NCI-H345 treated with DMSO at 0.1 percent for 48 hours (cell line): ENCODE measurements at regions not wholly inside any gene's neighbourhood (a gene's known extent, or its start where the extent isn't known, plus 50 kb on each side); places are given as distances from the start of the nearest gene placed in this dataset.

ENCODE experiments used
- DNase-seq: peaks from one replicate; lab custom pipeline; 2025; ENCODE audit not compliant: unreplicated experiment; lab: John Stamatoyannopoulos, UW

DNA sequence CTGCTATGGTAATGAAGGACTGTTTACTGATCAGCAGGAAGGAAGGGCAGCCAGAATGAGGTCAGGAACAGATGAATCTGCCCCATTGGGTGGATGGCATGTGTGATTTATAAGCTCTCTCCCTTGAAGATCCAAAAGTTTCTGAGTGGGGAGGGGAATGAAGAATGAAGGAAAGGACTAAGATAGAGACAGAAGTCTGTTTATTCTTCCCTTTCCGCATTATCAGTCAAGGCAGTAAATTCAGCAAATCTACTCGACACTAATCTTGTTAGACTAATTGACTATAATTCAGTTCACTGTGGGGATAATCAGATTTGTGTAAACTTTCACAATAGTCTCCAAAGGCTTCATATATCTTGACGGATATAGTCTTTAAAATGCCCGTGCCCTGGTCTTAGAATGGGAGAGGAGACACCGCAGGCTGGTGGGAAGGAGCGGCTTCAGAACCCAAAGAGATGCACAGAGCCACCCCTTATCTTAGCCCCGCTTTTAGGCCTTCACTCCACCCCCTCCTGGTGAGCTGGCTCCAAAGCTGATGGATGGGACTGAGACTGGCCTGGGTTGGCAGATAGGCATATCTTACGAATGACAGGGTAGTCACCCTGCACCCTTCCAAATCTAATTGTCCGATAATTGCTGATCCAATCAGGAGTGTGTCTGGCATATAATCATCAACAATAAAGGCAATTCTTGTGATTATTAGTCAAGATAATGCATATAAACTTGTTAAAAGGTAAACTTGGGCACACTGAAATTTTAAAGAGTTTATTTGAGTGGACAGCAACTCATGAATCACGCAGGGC lies 76.0 kb upstream of the PPM1J start:
- no peak for DNase-seq

DNA sequence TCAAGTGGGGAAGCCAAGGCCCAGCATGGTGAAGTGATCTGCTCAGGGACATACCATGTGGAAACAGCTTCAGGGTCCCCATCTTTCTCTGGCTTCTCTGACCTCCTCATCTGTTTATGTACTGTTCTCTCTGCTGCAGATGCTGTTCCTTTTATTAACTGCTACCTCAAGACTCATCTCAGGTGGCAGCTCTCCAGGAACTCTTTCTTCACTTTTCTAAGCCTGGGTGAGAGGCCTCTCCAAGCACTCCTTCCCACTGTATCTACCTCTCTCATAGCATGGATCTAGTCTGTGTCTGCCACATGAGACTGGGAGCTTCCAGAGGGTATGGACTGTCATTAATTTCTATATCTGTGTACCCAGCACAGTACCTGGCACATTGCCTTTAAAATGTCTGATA lies 73.4 kb upstream of the PPM1J start:
- DNase-seq = no peak

DNA sequence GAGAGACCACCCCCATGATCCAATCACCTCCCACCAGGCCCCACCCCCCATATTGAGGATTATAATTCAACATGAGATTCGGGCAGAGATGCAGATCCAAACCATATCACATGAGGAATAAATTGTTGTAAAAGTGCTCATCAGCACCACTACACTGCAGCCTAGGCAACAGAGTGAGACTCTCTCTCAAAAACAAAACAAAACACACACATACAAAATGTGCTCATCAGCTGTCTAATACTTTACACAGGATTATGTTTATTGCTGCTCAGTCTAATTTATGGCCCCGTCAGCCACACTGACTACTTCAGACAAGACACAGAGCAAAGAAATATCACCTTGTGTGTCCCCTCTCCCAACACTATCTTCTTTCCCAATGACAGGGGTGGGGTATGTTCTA lies 72.9 kb upstream of the PPM1J start:
- DNase-seq = no peak

DNA sequence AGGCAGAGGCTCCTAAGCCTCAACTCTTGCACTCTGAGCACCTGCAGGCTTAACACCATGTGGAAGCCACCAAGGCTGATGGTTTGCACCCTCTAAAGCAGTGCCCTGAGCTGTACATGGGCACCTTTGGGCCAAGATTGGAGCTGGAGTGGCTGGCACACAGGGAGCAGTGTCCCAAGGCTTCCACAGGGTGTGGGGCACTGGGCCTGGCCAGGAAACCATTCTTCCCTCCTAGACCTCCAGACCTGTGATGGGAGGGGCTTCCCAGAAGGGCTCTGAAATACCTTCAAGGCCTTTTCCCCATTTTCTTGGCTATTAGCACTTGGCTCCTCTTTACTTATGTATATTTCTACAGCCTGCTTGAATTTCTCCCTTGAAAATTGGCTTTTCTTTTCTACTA lies 67.9 kb upstream of the PPM1J start:
- no peak for DNase-seq

DNA sequence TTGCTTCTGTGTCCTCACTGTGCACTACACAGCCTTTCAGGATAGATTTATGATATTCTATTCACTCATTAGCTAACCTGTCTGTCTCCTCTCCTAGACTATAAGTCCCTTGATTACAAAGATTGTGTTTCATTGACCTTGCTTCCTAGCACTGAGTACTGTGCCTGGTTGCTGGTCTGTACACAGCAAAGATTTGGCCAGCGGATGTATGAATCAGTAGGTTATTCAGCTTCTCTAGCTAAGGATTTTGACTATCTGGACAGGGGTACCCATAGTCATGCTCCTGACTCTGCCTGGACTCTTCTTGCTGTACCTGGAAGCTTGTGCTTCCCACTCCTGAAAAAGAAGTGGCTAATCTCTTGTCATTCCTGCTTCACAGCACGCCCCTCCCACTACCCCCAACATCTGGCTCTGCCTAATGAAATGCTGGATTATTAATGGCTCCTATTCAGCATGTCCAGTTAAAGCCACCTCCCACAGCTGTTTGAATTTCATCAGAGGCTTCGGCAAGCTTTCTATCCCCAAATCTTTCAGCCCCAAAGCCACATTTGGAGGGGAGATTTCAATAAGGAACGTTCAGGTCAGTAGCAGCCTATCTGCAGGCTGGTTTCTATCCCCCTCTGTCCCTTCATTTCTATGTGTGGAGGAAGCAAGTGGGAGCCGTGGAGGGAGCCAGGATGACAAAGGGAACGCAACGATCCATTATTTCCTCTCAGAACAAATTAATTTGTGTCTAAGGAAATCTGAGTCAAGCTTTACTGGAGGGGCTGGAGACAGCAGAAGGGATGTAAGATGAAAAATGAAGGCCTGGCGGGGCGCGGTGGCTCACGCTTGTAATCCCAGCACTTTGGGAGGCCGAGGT lies 64.8 kb upstream of the PPM1J start:
- DNase-seq = no peak

DNA sequence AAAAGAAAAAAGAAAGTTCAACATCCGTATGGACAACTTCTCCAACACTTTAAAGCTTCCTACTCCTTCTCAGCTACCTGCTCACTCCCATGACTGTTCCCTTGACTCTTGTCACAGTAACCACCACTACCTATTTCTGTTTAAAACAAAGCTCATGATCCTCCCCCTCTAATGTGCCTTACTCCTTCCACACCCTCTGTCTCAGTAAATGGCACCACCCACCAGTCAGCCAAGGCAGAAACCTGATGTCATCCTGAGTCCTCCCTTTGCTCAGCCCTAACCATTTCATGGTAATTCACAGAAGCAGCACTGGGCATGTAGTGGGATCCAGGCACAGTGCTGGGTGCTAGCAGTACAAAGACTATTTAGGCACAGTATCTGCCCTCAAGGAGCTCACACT lies 63.0 kb upstream of the PPM1J start:
- no peak for DNase-seq

DNA sequence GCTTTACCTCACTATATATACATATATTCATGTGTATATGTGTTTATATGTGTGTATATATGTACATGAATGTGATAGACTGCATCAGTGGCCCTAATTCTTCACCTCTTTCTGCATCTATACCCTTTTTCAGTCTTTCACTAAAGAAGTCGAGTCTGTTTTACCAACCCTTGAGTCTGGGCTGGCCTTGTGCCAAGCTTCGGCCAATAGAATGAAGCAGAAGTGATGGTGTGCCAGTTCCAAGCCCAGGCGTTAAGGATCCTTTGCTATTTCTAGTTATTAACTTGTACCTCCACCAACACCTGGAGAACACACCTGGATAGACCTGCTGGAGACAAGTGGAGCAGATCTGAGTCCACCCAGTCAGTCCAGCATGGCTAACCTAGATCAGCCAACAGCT lies 61.6 kb upstream of the PPM1J start:
- no peak for DNase-seq

DNA sequence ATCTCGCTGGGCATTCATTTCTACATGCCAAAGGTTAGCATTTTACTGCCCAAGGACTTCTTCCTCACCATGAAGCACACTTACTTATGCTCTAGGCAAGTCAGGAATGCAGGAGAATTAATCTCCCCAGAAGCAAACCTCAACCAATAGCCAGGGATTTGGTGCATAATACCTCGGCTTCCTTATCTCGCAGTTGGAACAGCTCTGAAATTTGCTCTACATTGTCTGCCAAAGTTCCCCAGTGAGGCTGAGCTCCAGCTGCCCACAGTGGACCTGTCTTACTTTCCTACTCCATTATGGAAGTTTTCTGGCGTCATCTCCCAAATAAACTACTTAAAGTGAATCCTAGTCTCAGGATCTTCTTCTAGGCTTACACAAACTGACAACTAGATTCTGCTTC lies 57.6 kb upstream of the PPM1J start:
- DNase-seq = no peak

DNA sequence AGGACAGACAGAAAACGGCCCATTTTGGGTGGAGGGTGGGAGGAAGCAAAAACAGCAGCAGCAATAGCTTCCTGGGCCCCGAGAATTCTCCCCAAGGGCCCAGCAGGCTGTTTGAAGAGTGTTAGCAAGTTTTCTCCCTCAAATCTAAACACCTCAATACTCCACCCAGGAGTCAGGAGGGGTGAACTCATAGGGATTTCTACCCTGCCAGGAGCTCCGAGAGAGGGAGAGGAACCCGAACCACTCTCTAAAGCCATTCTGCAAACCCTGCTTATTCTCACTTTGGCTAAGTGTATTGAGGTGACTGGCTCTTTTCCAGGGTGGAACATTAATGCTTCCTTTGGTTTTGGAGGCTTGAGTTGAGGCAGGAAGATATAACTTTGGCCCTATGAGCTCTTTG lies 55.6 kb upstream of the PPM1J start:
- no peak for DNase-seq

DNA sequence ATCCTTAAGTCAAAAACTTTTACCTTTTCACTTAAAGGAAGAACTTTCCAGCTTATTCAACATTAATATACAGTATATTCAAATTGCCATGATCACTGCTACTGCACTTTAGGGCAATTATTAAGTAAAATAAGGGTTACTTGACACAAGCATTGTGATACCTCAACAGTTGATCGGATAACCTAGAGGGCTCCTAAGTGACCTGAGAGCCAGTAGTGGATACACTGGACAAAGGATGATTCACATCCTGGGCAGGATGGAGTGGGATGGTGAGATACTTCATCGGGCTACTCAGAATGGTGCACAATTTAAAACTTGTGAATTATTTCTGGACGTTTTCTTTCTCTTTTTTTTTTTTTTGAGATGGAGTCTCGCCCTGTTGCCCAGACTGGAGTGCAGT lies 54.5 kb upstream of the PPM1J start:
- no peak for DNase-seq

DNA sequence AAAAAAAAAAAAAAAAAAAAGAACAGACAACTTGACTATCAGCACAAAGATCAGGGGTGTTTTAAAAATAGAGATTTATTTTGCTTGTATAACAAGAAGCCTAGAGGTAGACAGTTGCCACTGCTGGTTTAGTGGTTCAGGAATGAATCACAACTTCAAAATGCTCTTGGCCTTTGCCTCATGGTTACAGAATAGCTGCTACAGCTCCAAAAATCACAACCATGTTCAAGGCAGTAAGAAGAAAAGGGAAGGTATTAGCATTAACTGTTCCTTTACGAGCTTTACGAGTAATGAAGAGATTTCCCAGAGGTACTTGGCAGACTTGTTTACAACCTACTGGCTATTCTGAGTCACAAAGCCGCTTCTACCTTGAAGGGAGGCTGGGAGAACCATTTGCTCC lies 52.5 kb upstream of the PPM1J start:
- no peak for DNase-seq
